ENCODE measurements at regions not wholly inside any gene's neighbourhood (a gene's known extent, or its start where the extent isn't known, plus 50 kb on each side); places are given as distances from the start of the nearest gene placed in this dataset.

- TF ChIP-seq CTCF (IDR thresholded peaks at IDR 0.05; ENCODE audit: low read length) (no peak), EZH2 (IDR thresholded peaks at IDR 0.05; ENCODE audit: borderline replicate concordance, low read length) (no peak)
Measured at GRCh38 chr13:40155201-40155600, 499.7 kb downstream of the COG6 start.
